SK-N-SH treated with all-trans-retinoic acid at 6 μM for 48 hours (cell line): ENCODE measurements at regions not wholly inside any gene's neighbourhood (a gene's known extent, or its start where the extent isn't known, plus 50 kb on each side); places are given as distances from the start of the nearest gene placed in this dataset.

Experiments
- ATAC-seq: fragments of 200-7000 bp; cut with Tn5 transposase; 3 replicates; pipeline ENCODE4 v1.9.1; 2020; ENCODE audit warnings: mild to moderate bottlenecking, moderate library complexity
- ARNTL ChIP-seq: fragments of 450-650 bp; formaldehyde crosslinking; IDR thresholded peaks from 2 replicates; pipeline ENCODE4 v1.5.0; 2020; ENCODE audit warnings: low read depth, mild to moderate bottlenecking, moderate library complexity, borderline replicate concordance
- BACH2 ChIP-seq: fragments of 250-450 bp; sonication (Bioruptor Pico); IDR thresholded peaks from 2 replicates; pipeline ENCODE4 v1.9.0; 2021; ENCODE audit warnings: mild to moderate bottlenecking, borderline replicate concordance
- CREB5 ChIP-seq: fragments of 250-450 bp; sonication (Bioruptor Pico); IDR thresholded peaks from 2 replicates; pipeline ENCODE4 v1.5.1; 2020; ENCODE audit warnings: low read depth, mild to moderate bottlenecking, moderate library complexity
- CSDC2 ChIP-seq: fragments of 250-450 bp; sonication (Bioruptor Pico); IDR thresholded peaks from 2 replicates; pipeline ENCODE4 v1.5.0; 2020; ENCODE audit warnings: mild to moderate bottlenecking, moderate library complexity
- CSRNP3 ChIP-seq: fragments of 250-450 bp; sonication (Bioruptor Pico); IDR thresholded peaks from 2 replicates; pipeline ENCODE4 v1.5.1; 2021; ENCODE audit warnings: mild to moderate bottlenecking, moderate library complexity
- ESRRG ChIP-seq: fragments of 250-450 bp; sonication (Bioruptor Pico); IDR thresholded peaks from 2 replicates; pipeline ENCODE4 v1.6.1; 2021; ENCODE audit warnings: mild to moderate bottlenecking
- GLIS3 ChIP-seq: fragments of 250-450 bp; sonication (Bioruptor Pico); IDR thresholded peaks from 2 replicates; pipeline ENCODE4 v1.5.0; 2020; ENCODE audit warnings: mild to moderate bottlenecking, moderate library complexity
- ISL1 ChIP-seq: fragments of 250-450 bp; sonication (Bioruptor Pico); IDR thresholded peaks from 2 replicates; pipeline ENCODE4 v2.1.2; 2022; ENCODE audit warnings: mild to moderate bottlenecking, moderate library complexity
- OSR1 ChIP-seq: fragments of 250-450 bp; sonication (Bioruptor Pico); IDR thresholded peaks from 2 replicates; pipeline ENCODE4 v1.8.0; 2022; ENCODE audit warnings: moderate library complexity, mild to moderate bottlenecking, inconsistent platforms
- PATZ1 ChIP-seq: fragments of 250-450 bp; sonication (Bioruptor Pico); IDR thresholded peaks from 2 replicates; pipeline ENCODE4 v1.8.0; 2020; ENCODE audit warnings: mild to moderate bottlenecking, moderate library complexity, borderline replicate concordance
- POU6F1 ChIP-seq: fragments of 250-450 bp; sonication (Bioruptor Pico); IDR thresholded peaks from 2 replicates; pipeline ENCODE4 v1.8.0; 2021; ENCODE audit warnings: low read depth, mild to moderate bottlenecking, moderate library complexity, borderline replicate concordance
- PPARA ChIP-seq: fragments of 250-450 bp; sonication (Bioruptor Pico); IDR thresholded peaks from 2 replicates; pipeline ENCODE4 v1.5.0; 2020; ENCODE audit warnings: mild to moderate bottlenecking, borderline replicate concordance
- RARB ChIP-seq: fragments of 250-450 bp; sonication (Bioruptor Pico); IDR thresholded peaks from 2 replicates; pipeline ENCODE4 v1.8.0; 2021; ENCODE audit warnings: mild to moderate bottlenecking, moderate library complexity
- SNAI2 ChIP-seq: fragments of 250-450 bp; sonication (Bioruptor Pico); IDR thresholded peaks from 2 replicates; pipeline ENCODE4 v1.5.0; 2020; ENCODE audit warnings: mild to moderate bottlenecking, moderate library complexity
- TOX ChIP-seq: fragments of 250-450 bp; sonication (Bioruptor Pico); IDR thresholded peaks from 2 replicates; pipeline ENCODE4 v1.8.0; 2021; ENCODE audit warnings: mild to moderate bottlenecking, moderate library complexity, borderline replicate concordance
- TSHZ2 ChIP-seq: fragments of 250-450 bp; sonication (Bioruptor Pico); IDR thresholded peaks from 2 replicates; pipeline ENCODE4 v1.5.0; 2020; ENCODE audit warnings: mild to moderate bottlenecking, moderate library complexity
- ZC3H10 ChIP-seq: fragments of 250-450 bp; sonication (Bioruptor Pico); IDR thresholded peaks from 2 replicates; pipeline ENCODE4 v1.5.1; 2021; ENCODE audit warnings: mild to moderate bottlenecking, moderate library complexity
- ZFP3 ChIP-seq: fragments of 250-450 bp; sonication (Bioruptor Pico); IDR thresholded peaks from 2 replicates; pipeline ENCODE4 v1.5.0; 2020; ENCODE audit warnings: mild to moderate bottlenecking, moderate library complexity
- ZFP30 ChIP-seq: fragments of 450-650 bp; formaldehyde crosslinking; IDR thresholded peaks from 2 replicates; pipeline ENCODE4 v1.5.0; 2022; ENCODE audit warnings: mild to moderate bottlenecking, moderate library complexity
- ZNF565 ChIP-seq: fragments of 450-650 bp; formaldehyde crosslinking; conservative IDR thresholded peaks from 2 replicates; pipeline ENCODE4 v1.5.0; 2020; ENCODE audit warnings: low read depth, mild to moderate bottlenecking, moderate library complexity
- ZNF70 ChIP-seq: fragments of 450-650 bp; formaldehyde crosslinking; IDR thresholded peaks from 2 replicates; pipeline ENCODE4 v1.5.0; 2020; ENCODE audit warnings: mild to moderate bottlenecking, moderate library complexity
- ZNF8 ChIP-seq: fragments of 450-650 bp; formaldehyde crosslinking; IDR thresholded peaks from 2 replicates; pipeline ENCODE4 v1.5.0; 2020; ENCODE audit warnings: mild to moderate bottlenecking, moderate library complexity

GRCh38 chr4:23384741-23385140 is 505.1 kb downstream of the PPARGC1A start:
- TF ChIP-seq ZNF8 (CRISPR knock-in tag) (no peak), POU6F1 (CRISPR knock-in tag) (no peak), ESRRG (CRISPR knock-in tag) (no peak), OSR1 (no peak), TSHZ2 (CRISPR knock-in tag) (no peak), BACH2 (no peak), PPARA (CRISPR knock-in tag) (no peak), ISL1 (CRISPR knock-in tag) (no peak), ZFP30 (no peak), RARB (CRISPR knock-in tag) (no peak), ZFP3 (CRISPR knock-in tag) (no peak), TOX (CRISPR knock-in tag) (no peak), CSRNP3 (CRISPR knock-in tag) (no peak), CSDC2 (no peak)
- ATAC-seq = no peak

- ATAC-seq = no peak
- TF ChIP-seq GLIS3 (CRISPR knock-in tag) (no peak), CREB5 (CRISPR knock-in tag) (no peak), ZC3H10 (CRISPR knock-in tag) (no peak), ZFP30 (no peak), ARNTL (CRISPR knock-in tag) (no peak), ZFP3 (CRISPR knock-in tag) (no peak), PPARA (CRISPR knock-in tag) (no peak), ISL1 (CRISPR knock-in tag) (no peak), TSHZ2 (CRISPR knock-in tag) (no peak), TOX (CRISPR knock-in tag) (no peak), SNAI2 (CRISPR knock-in tag) (no peak), CSDC2 (no peak), ZNF70 (CRISPR knock-in tag) (no peak), ESRRG (CRISPR knock-in tag) (no peak), BACH2 (no peak), RARB (CRISPR knock-in tag) (no peak), ZNF565 (no peak), ZNF8 (CRISPR knock-in tag) (no peak), OSR1 (no peak)
Observed at GRCh38 chr4:23382879-23383278, 507.0 kb downstream of the PPARGC1A start.

GRCh38 chr4:23374259-23374658 is 515.6 kb downstream of the PPARGC1A start:
- ATAC-seq = no peak
- TF ChIP-seq ZFP3 (CRISPR knock-in tag) (no peak), PATZ1 (no peak), ZNF70 (CRISPR knock-in tag) (no peak), CREB5 (CRISPR knock-in tag) (no peak), CSDC2 (no peak), OSR1 (no peak), GLIS3 (CRISPR knock-in tag) (no peak), ZNF8 (CRISPR knock-in tag) (no peak), RARB (CRISPR knock-in tag) (no peak), SNAI2 (CRISPR knock-in tag) (no peak), BACH2 (no peak), ZC3H10 (CRISPR knock-in tag) (no peak)
